ENCODE measurements at regions not wholly inside any gene's neighbourhood (a gene's known extent, or its start where the extent isn't known, plus 50 kb on each side); places are given as distances from the start of the nearest gene placed in this dataset.

DNA sequence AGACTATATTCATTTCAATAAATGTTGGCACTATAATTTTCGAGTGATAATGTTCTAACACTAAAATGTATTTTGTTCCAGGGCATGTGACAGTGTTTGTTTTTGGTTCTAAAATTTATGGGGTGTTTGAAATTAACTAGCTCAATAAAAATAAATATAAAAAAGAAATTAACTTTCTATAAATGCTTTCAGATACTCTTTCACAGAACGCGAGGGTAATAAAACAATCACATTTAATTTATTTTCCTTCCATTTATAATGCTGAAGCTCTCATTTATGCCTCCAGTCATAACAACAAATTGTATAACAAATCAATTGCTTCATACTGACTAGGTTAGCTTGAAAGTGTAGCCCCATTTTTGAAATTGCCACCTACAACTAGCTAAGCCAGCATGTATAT lies 122.4 kb upstream of the GPM6A start:
- H3K9me3 ChIP-seq = no peaks in the 10 kb centered on the region

DNA sequence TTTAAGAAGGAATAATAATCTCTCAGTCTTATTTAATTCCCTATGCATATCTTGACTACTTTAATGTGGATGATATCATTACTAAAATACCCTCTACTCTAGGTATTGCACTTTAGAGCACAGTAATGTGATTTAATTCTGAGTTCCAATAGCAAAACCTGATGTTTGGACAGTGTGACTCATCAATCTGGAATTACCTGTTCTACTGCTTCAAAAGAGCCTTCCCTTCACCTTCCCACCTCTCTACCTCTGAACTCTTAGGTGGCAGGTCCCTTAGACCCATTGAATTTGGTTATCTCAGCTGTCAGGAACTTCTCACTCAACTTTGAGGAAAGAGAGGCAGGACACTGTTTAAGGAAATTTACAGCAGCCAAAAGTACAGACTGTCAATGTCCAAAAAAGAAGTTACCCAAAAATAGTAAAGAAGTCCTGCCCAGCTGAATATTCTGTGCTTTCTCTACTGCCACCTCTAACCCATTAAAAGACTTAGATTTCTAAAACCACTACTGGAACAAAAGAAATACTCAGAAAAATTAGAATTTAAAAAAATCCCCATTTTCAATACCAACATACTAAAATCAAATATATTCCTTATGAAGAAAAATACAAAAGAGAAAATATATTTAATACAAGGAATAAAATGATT lies 123.1 kb upstream of the GPM6A start:
- Histone ChIP-seq H3K4me3 (no peak overlapping the region), H3K27me3 (peaks cover 72% of the 10 kb centered on the region), H3K36me3 (no peaks in the 10 kb centered on the region), H3K9me3 (no peaks in the 10 kb centered on the region)
- DNase-seq = no peak

More for the DNA sequence above, 122.4 kb upstream of the GPM6A start:
- DNase-seq = no peak
- Histone ChIP-seq H3K4me3 (no peak overlapping the region), H3K36me3 (no peaks in the 10 kb centered on the region), H3K27me3 (peaks cover 68% of the 10 kb centered on the region)

DNA sequence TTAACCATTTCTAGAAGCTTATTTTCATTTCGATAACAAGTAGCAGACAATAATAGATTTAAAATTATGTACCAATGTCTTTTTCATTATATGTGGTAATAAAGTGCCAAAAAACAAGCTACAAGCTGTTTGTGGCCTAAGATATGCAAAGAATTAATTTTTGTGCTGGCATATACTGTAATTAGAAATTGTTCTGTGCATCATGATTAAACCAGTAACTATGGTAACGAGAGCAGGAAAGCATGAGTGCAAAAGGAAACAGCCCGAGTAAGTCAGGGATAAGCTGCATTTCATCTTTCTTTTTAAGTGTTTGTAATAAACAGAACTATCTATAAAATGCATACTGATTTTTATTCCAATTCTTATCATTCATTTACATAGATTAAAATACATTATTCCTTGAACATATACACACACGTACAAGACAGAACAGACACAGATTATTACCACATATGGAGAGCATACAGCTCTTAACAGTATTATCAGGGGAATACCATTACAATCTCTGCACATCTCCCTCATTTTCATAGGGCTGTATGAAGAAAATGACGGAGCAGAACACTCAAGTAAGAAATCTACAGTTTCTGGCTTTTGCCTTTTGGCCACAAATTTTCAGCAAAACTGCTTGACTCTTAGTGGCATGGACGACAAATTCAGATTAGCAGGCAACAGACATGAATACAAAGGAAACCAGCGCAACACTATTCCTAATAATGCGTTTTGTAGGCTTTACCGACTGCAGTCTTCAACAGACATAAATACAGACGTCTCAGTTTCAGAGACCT lies 121.3 kb upstream of the WDR17 start:
- no peak for DNase-seq
- no peak overlapping the region for H3K4me3 ChIP-seq
- H3K9me3 ChIP-seq = no peaks in the 10 kb centered on the region
- H3K36me3 ChIP-seq = no peaks in the 10 kb centered on the region
- H3K27me3 ChIP-seq = peaks cover 50% of the 10 kb centered on the region

DNA sequence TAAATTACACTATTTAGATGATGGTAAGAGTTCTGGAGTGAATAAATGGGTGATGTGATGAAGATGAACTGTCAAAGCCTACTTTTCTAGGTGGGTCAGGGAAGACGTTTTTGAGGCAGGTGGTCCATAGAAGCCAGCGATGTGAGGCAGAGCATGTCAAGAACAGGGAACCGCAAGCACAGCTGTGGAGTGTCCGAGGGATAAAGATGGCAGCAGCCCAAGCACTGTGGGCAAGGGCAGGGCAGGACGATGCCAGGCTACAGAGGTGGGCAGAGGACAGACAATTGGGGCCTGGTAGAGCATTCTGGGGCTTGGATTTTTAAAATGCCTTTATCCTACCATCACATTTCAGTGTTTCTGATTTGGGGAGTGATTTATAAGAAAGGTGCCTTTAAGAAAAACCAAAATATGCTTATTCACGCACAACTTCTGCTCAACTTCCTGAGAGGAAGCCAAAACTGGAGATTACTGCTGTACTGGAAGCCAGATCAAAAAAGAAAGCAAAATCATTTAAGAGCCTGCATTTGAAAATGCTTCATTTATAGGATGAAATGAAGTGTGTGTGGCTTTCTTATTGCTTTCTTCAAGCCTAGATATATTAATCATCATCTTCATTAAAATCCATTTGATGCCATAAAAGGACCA lies 119.0 kb upstream of the WDR17 start:
- peak; percentile 48 for DNase-seq

GRCh38 chr4:175947117-175947722 lies 118.4 kb upstream of the WDR17 start:
- H3K36me3 ChIP-seq = no peaks in the 10 kb centered on the region
- DNase-seq = no peak
- peaks cover 32% of the 10 kb centered on the region for H3K27me3 ChIP-seq
- no peak overlapping the region for H3K4me3 ChIP-seq
- H3K9me3 ChIP-seq = no peaks in the 10 kb centered on the region

More for the DNA sequence above, 119.0 kb upstream of the WDR17 start:
- Histone ChIP-seq H3K36me3 (no peaks in the 10 kb centered on the region), H3K4me3 (no peak overlapping the region), H3K9me3 (no peaks in the 10 kb centered on the region), H3K27me3 (peaks cover 38% of the 10 kb centered on the region)

DNA sequence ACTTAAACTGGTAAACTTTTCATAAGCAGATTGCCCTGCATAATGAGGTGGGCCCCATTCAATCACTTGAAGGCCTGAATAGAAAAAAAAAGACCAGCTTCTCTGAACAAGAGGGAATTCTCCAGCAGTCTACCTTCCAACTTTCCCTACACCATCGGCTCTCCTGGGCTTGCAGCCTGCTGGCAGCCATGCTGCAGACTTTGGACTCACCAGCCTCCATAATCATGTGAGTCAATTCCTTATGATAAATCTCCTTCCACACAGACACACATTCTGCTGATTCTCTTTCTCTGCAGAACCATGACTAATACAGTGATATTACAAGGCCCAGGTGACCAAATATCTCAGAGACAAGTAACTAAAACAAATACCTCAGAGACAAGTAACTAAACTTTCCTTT lies 113.8 kb upstream of the WDR17 start:
- Histone ChIP-seq H3K27me3 (peaks cover 26% of the 10 kb centered on the region), H3K4me3 (no peak overlapping the region), H3K9me3 (no peaks in the 10 kb centered on the region), H3K36me3 (no peaks in the 10 kb centered on the region)
- DNase-seq = peak; percentile 79

GRCh38 chr4:175953116-175953515 lies 112.5 kb upstream of the WDR17 start:
- Histone ChIP-seq H3K9me3 (no peaks in the 10 kb centered on the region), H3K36me3 (no peaks in the 10 kb centered on the region), H3K27me3 (peaks cover 27% of the 10 kb centered on the region), H3K4me3 (no peak overlapping the region)
- DNase-seq = no peak

DNA sequence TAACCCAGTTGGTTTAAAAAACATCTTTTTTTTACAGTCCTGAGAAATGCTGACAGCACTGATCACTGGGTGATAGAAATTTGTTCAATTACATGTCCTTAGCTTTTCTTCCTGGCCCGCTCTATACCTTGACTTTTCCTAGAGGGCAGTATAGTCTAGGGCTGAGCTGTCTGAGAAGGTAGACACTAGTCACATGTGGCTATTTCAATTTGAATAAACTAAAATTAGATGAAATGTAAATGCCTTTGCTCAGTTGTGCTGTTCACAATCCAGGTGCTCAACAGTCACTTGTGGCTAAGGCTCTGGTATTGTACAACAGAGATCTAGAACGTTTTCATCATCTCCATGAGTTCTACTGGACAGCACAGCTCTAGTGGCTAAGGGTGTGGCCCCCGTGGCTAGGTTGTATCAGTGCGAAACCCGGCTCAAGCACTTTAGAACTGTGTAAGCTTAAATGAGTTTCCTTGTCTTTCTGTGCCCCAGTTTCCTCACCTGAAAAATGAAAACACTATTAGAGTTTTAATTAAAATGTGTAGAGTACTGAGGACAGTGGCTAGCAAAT lies 111.6 kb upstream of the WDR17 start:
- Histone ChIP-seq H3K27me3 (peaks cover 25% of the 10 kb centered on the region), H3K9me3 (no peaks in the 10 kb centered on the region), H3K36me3 (no peaks in the 10 kb centered on the region), H3K4me3 (no peak overlapping the region)
- DNase-seq = peak; percentile 41

- H3K27me3 ChIP-seq = peaks cover 27% of the 10 kb centered on the region
- no peaks in the 10 kb centered on the region for H3K9me3 ChIP-seq
- DNase-seq = no peak
- H3K4me3 ChIP-seq = no peak overlapping the region
- no peaks in the 10 kb centered on the region for H3K36me3 ChIP-seq
Measured at GRCh38 chr4:175954685-175955084, 111.0 kb upstream of the WDR17 start.

GRCh38 chr4:175961604-175962003 lies 104.0 kb upstream of the WDR17 start:
- DNase-seq = no peak
- H3K27me3 ChIP-seq = peaks cover 82% of the 10 kb centered on the region
- H3K4me3 ChIP-seq = no peak overlapping the region
- peaks cover 1% of the 10 kb centered on the region; the same call in 1 of the 2 replicates for H3K9me3 ChIP-seq
- no peaks in the 10 kb centered on the region for H3K36me3 ChIP-seq

DNA sequence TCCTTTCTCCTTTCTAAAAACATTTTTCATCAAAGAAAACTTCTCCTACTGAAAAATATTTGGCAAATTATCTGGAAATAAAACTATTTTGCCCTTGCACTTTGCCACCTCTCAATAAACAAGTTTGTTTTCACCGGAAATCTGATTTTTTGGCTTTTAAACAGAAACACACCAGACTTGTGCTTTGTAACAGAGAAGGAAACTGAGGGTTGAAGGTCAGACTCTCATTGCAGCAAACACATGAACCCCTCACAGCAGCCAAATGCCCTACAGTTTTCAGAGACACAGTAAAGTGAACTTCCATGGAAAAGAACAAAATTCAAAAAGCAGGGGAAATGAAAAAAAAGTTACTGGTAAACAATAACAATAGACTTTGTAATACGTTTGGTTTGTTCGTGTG lies 95.6 kb upstream of the WDR17 start:
- peaks cover 80% of the 10 kb centered on the region for H3K27me3 ChIP-seq
- H3K9me3 ChIP-seq = peaks cover 22% of the 10 kb centered on the region
- H3K4me3 ChIP-seq = no peak overlapping the region
- no peak for DNase-seq
- no peaks in the 10 kb centered on the region for H3K36me3 ChIP-seq

GRCh38 chr4:175970724-175971123 lies 94.9 kb upstream of the WDR17 start:
- Histone ChIP-seq H3K9me3 (peaks cover 22% of the 10 kb centered on the region), H3K27me3 (peaks cover 83% of the 10 kb centered on the region), H3K4me3 (no peak overlapping the region), H3K36me3 (no peaks in the 10 kb centered on the region)
- DNase-seq = peak; percentile 38

GRCh38 chr4:175971388-175972179 lies 94.1 kb upstream of the WDR17 start:
- peaks cover 21% of the 10 kb centered on the region for H3K9me3 ChIP-seq
- DNase-seq = peak; percentile 34
- peaks cover 81% of the 10 kb centered on the region for H3K27me3 ChIP-seq
- peak overlapping the region; percentile 14 for H3K4me3 ChIP-seq
- H3K36me3 ChIP-seq = no peaks in the 10 kb centered on the region

GRCh38 chr4:175973027-175973923 lies 92.4 kb upstream of the WDR17 start:
- Histone ChIP-seq H3K36me3 (no peaks in the 10 kb centered on the region), H3K9me3 (peaks cover 5% of the 10 kb centered on the region; the same call in 1 of the 2 replicates), H3K4me3 (no peak overlapping the region), H3K27me3 (peaks cover 84% of the 10 kb centered on the region)
- DNase-seq = no peak

GRCh38 chr4:175983636-175984035 lies 82.0 kb upstream of the WDR17 start:
- no peak for DNase-seq
- Histone ChIP-seq H3K9me3 (no peaks in the 10 kb centered on the region), H3K27me3 (peaks cover 48% of the 10 kb centered on the region), H3K4me3 (no peak overlapping the region), H3K36me3 (no peaks in the 10 kb centered on the region)

Data from MG63 (cell line).